ENCODE measurements at regions not wholly inside any gene's neighbourhood (a gene's known extent, or its start where the extent isn't known, plus 50 kb on each side); places are given as distances from the start of the nearest gene placed in this dataset.

GRCh38 chr4:12186526-12186925, 757.8 kb upstream of the HS3ST1 start:
- TF ChIP-seq CTCF (IDR thresholded peaks at IDR 0.05; ENCODE audit: poor library complexity, severe bottlenecking) (no peak), SMC3 (conservative IDR thresholded peaks at IDR 0.05; ENCODE audit: poor library complexity) (no peak), EZH2 (IDR thresholded peaks at IDR 0.05; ENCODE audit: borderline replicate concordance, insufficient read depth, low read length, poor library complexity, severe bottlenecking) (no peak), REST (IDR thresholded peaks at IDR 0.05; ENCODE audit: borderline replicate concordance) (no peak), TAF1 (IDR thresholded peaks at IDR 0.05; ENCODE audit: low read depth) (no peak), POLR2AphosphoS5 (IDR thresholded peaks at IDR 0.05) (no peak), RAD21 (conservative IDR thresholded peaks at IDR 0.05) (no peak), EP300 (conservative IDR thresholded peaks at IDR 0.05; ENCODE audit: poor library complexity, severe bottlenecking) (no peak)
